Trophoblast cell (in vitro differentiated cells and primary cell): ENCODE measurements at regions not wholly inside any gene's neighbourhood (a gene's known extent, or its start where the extent isn't known, plus 50 kb on each side); places are given as distances from the start of the nearest gene placed in this dataset.

Experiments
- DNase-seq, 2 donors: peaks; one replicate each; pipeline ENCODE4 v3.0.0-alpha.2; 2016
- H2AFZ ChIP-seq: 2 replicates; pipeline ENCODE4 v1.6.1; 2013; ENCODE audit warnings: low read length, moderate library complexity, mild to moderate bottlenecking; ENCODE audit not compliant: insufficient read depth, poor library complexity
- H2AK5ac ChIP-seq: 2 replicates; pipeline ENCODE4 v1.6.1; 2013; ENCODE audit warnings: mild to moderate bottlenecking, low read length
- H2BK120ac ChIP-seq: 2 replicates; pipeline ENCODE4 v1.6.1; 2013; ENCODE audit warnings: low read length, mild to moderate bottlenecking, moderate library complexity; ENCODE audit not compliant: insufficient read depth, poor library complexity
- H2BK12ac ChIP-seq: 2 replicates; pipeline ENCODE4 v1.6.1; 2013; ENCODE audit warnings: mild to moderate bottlenecking, low read length, moderate library complexity
- H2BK5ac ChIP-seq: 2 replicates; pipeline ENCODE4 v1.6.1; 2013; ENCODE audit warnings: low read length, low read depth, moderate library complexity, mild to moderate bottlenecking; ENCODE audit not compliant: poor library complexity
- H3K14ac ChIP-seq: 2 replicates; pipeline ENCODE4 v1.6.1; 2013; ENCODE audit warnings: mild to moderate bottlenecking, low read length
- H3K18ac ChIP-seq: 2 replicates; pipeline ENCODE4 v1.6.1; 2013; ENCODE audit warnings: mild to moderate bottlenecking, low read length
- H3K23ac ChIP-seq: 2 replicates; pipeline ENCODE4 v1.6.1; 2013; ENCODE audit warnings: low read length
- H3K27ac ChIP-seq: 2 replicates; pipeline ENCODE4 v1.5.1; 2013; ENCODE audit warnings: low read depth, mild to moderate bottlenecking, inconsistent platforms, low read length, moderate library complexity
- H3K27me3 ChIP-seq: 2 replicates; pipeline ENCODE4 v1.6.1; 2013; ENCODE audit warnings: inconsistent platforms, mild to moderate bottlenecking, low read length, moderate library complexity; ENCODE audit not compliant: insufficient read depth
- H3K36me3 ChIP-seq, 2 experiments: 1 replicate in 1 of 2; 2 replicates in 1 of 2; pipeline ENCODE4 v1.6.1; 2013; ENCODE audit warnings: low read length in 2 of 2, mild to moderate bottlenecking in 2 of 2, moderate library complexity in 1 of 2; ENCODE audit not compliant: insufficient read depth in 2 of 2, control insufficient read depth in 1 of 2
- H3K4ac ChIP-seq: 2 replicates; pipeline ENCODE4 v1.6.1; 2013; ENCODE audit warnings: low read depth, mild to moderate bottlenecking, low read length, moderate library complexity
- H3K4me1 ChIP-seq, 2 experiments: 1 replicate in 1 of 2; 2 replicates in 1 of 2; pipeline ENCODE4 v1.6.1; 2013; ENCODE audit warnings: low read length in 2 of 2, mild to moderate bottlenecking in 2 of 2, moderate library complexity in 1 of 2; ENCODE audit not compliant: insufficient read depth in 2 of 2, control insufficient read depth in 1 of 2
- H3K4me2 ChIP-seq: 2 replicates; pipeline ENCODE4 v1.6.1; 2013; ENCODE audit warnings: inconsistent platforms, mild to moderate bottlenecking, low read length, moderate library complexity
- H3K4me3 ChIP-seq: 2 replicates; pipeline ENCODE4 v1.5.1; 2013; ENCODE audit warnings: mild to moderate bottlenecking, low read depth, low read length, inconsistent platforms
- H3K79me1 ChIP-seq: one replicate; pipeline ENCODE4 v1.6.1; 2013; ENCODE audit warnings: low read length
- H3K79me2 ChIP-seq: 2 replicates; pipeline ENCODE4 v1.6.1; 2013; ENCODE audit warnings: low read length, mild to moderate bottlenecking; ENCODE audit not compliant: control insufficient read depth, insufficient read depth, poor library complexity
- H3K9ac ChIP-seq: 2 replicates; pipeline ENCODE4 v1.6.1; 2013; ENCODE audit warnings: mild to moderate bottlenecking, low read length
- H3K9me3 ChIP-seq: 2 replicates; pipeline ENCODE4 v1.6.1; 2013; ENCODE audit warnings: low read depth, mild to moderate bottlenecking, control low read depth, inconsistent platforms, low read length; ENCODE audit not compliant: insufficient read depth
- H4K12ac ChIP-seq: 2 replicates; pipeline ENCODE4 v1.6.1; 2013; ENCODE audit warnings: low read depth, mild to moderate bottlenecking, low read length, moderate library complexity
- H4K8ac ChIP-seq: 2 replicates; pipeline ENCODE4 v1.6.1; 2013; ENCODE audit warnings: low read depth, mild to moderate bottlenecking, low read length, moderate library complexity
- H4K91ac ChIP-seq: one replicate; pipeline ENCODE4 v1.6.1; 2013; ENCODE audit warnings: low read depth, mild to moderate bottlenecking, low read length, moderate library complexity
- WGBS: extraction: QIAGEN DNeasy Blood & Tissue Kit; methylation state at CpG from one replicate; pipeline ENCODE4 v1.1.7; 2013; ENCODE audit warnings: missing lambda C conversion rate; ENCODE audit not compliant: insufficient read length, insufficient coverage; ENCODE audit errors: extremely low coverage; 5-methylcytosine and 5-hydroxymethylcytosine counted together

DNA sequence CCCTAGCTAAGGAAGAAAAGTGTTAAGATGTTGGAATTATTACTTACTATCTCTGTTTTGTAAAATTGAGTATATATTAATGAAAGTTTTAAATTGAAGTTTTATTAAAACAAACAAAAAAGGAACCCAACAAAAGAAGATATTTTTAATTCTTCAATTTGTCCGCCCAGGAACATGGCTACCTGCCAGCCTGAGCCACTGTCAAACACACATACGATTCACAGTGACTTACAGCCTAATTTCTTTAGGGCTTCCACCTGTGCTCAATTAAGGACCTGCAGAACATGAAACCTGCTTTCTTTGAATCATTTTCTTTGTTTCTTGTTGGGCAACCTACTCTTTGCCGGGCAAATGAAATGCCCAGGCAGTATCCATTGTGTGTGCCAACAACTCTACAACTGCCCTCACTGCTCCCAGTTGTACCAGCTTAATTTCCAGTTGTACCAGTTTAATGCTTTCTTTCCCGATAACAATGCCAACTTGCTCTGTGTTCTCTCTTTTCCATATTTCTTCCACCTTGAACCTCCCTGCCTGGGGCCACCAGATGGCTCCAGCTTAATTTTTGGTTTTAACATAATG lies 181.7 kb downstream of the GBA3 start:
- no peak overlapping the region for H2BK5ac ChIP-seq
- H3K27me3 ChIP-seq, result no peaks in the 10 kb centered on the region
- no peaks in the 10 kb centered on the region for H3K9me3 ChIP-seq
- H3K4me3 ChIP-seq, result no peak overlapping the region
- no peak overlapping the region for H2AFZ ChIP-seq
- WGBS, result no CpG with 5 or more reads among the region's 4 CpGs
- no peak overlapping the region for H2AK5ac ChIP-seq
- H3K4me1 ChIP-seq, result no peaks in the 10 kb centered on the region
- no peak overlapping the region for H3K23ac ChIP-seq
- H4K91ac ChIP-seq, result no peak overlapping the region
- no peak overlapping the region for H3K14ac ChIP-seq
- H3K18ac ChIP-seq, result no peak overlapping the region
- no peak overlapping the region for H3K27ac ChIP-seq
- no peak for DNase-seq
- no peak overlapping the region for H3K4ac ChIP-seq
- no peak overlapping the region for H4K12ac ChIP-seq
- no peaks in the 10 kb centered on the region for H3K79me1 ChIP-seq
- H3K9ac ChIP-seq, result no peak overlapping the region
- H3K79me2 ChIP-seq, result no peaks in the 10 kb centered on the region
- H3K4me2 ChIP-seq, result no peak overlapping the region
- no peak overlapping the region for H2BK12ac ChIP-seq
- no peaks in the 10 kb centered on the region for H3K36me3 ChIP-seq
- no peak overlapping the region for H4K8ac ChIP-seq
- no peak overlapping the region for H2BK120ac ChIP-seq

DNA sequence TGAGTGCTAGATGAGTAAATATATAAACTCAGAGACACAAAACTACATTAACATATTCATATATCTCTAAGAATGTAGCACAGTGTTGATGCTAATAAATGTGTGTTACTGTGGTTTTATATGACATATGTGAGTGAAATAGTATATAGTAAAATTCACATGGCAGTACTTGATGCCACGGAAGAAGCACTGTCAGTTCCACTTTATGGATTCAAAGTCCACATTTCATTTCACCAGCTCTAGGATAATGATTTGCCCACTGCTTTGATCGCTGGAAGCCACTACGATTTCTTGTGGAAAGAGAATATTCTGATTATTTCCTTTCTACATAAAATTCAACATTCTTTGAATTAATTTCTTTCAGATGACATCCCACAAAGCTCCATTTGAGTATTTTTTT lies 181.2 kb downstream of the GBA3 start:
- no peak overlapping the region for H3K18ac ChIP-seq
- no peak overlapping the region for H3K23ac ChIP-seq
- H3K9ac ChIP-seq, result no peak overlapping the region
- H2BK12ac ChIP-seq, result no peak overlapping the region
- no peaks in the 10 kb centered on the region for H3K79me2 ChIP-seq
- no peaks in the 10 kb centered on the region for H3K9me3 ChIP-seq
- no peak overlapping the region for H4K8ac ChIP-seq
- whole genome bisulfite sequencing, result no CpG with 5 or more reads among the region's 3 CpGs
- no peak overlapping the region for H2BK120ac ChIP-seq
- no peak overlapping the region for H3K14ac ChIP-seq
- H4K12ac ChIP-seq, result no peak overlapping the region
- H3K79me1 ChIP-seq, result no peaks in the 10 kb centered on the region
- no peak overlapping the region for H2AK5ac ChIP-seq
- no peak for DNase-seq
- no peak overlapping the region for H3K27ac ChIP-seq
- H2BK5ac ChIP-seq, result no peak overlapping the region
- H3K27me3 ChIP-seq, result no peaks in the 10 kb centered on the region
- H4K91ac ChIP-seq, result no peak overlapping the region
- no peak overlapping the region for H3K4me3 ChIP-seq
- H3K4me1 ChIP-seq, result no peaks in the 10 kb centered on the region
- no peak overlapping the region for H3K4ac ChIP-seq
- no peak overlapping the region for H3K4me2 ChIP-seq
- no peaks in the 10 kb centered on the region for H3K36me3 ChIP-seq
- H2AFZ ChIP-seq, result no peak overlapping the region

DNA sequence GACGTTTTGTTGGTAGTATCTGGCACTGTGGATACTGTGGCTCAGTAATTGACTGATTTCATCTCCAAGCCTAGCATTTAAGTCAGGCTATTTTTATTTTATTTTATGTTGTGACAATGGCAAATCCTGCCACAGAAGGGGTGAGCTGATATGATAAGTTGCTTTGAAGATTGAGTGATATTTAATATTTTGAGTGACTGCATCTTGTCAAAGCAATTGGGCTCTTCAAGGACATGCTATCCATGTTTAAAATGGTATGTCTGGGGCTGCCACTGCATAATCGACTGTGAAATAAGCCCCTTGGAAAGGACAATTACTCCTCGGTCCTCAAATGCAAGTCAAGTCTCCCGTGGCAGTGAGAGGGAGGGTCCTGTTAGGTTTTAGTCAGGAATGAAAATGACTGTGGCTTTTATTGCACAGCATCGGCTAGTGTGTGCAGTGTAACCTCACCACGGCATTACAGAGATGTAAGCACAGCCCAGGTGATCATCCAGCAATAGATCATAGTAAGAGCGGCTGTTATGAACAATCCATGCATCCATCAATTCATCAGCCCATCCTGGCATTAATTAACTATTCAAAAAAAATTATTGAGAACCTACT lies 178.2 kb downstream of the GBA3 start:
- H4K8ac ChIP-seq, result no peak overlapping the region
- H3K23ac ChIP-seq, result no peak overlapping the region
- no peaks in the 10 kb centered on the region for H3K9me3 ChIP-seq
- H2BK12ac ChIP-seq, result no peak overlapping the region
- no peak overlapping the region for H3K27ac ChIP-seq
- no peak overlapping the region for H2AFZ ChIP-seq
- H3K4me1 ChIP-seq, result no peaks in the 10 kb centered on the region
- DNase-seq, result no peak
- H3K18ac ChIP-seq, result no peak overlapping the region
- no peak overlapping the region for H3K4me2 ChIP-seq
- no peak overlapping the region for H3K4me3 ChIP-seq
- no peak overlapping the region for H2BK5ac ChIP-seq
- no peaks in the 10 kb centered on the region for H3K27me3 ChIP-seq
- no peak overlapping the region for H2BK120ac ChIP-seq
- no CpG with 5 or more reads among the region's 7 CpGs for WGBS
- no peaks in the 10 kb centered on the region for H3K79me1 ChIP-seq
- no peak overlapping the region for H4K91ac ChIP-seq
- no peak overlapping the region for H3K4ac ChIP-seq
- H3K36me3 ChIP-seq, result no peaks in the 10 kb centered on the region
- no peak overlapping the region for H2AK5ac ChIP-seq
- no peak overlapping the region for H4K12ac ChIP-seq
- no peaks in the 10 kb centered on the region for H3K79me2 ChIP-seq
- no peak overlapping the region for H3K9ac ChIP-seq
- H3K14ac ChIP-seq, result no peak overlapping the region

DNA sequence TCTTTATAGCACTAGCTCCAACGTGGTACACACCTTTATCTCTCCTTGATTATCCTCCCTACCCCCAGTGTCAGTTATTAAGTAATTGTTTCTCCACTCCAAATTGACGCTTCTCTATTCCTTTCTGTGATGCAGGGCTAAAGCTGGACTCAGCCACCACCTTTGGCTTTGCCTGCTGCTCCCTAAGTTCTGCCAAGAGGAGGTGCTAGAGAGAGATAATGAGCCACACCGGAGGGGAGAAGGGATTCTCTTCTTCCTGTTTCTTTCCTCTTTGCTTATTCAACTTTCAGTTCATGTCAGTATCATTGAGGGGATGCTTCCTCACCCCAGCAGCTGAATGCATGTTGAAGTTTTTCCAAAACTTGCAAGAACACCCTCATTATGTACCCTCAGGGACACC lies 176.5 kb downstream of the GBA3 start:
- DNase-seq, result no peak
- Histone ChIP-seq H2AK5ac (no peak overlapping the region), H3K36me3 (no peaks in the 10 kb centered on the region), H3K4me1 (no peaks in the 10 kb centered on the region), H3K27me3 (no peaks in the 10 kb centered on the region), H3K14ac (no peak overlapping the region), H3K18ac (no peak overlapping the region), H2AFZ (no peak overlapping the region), H3K79me1 (no peaks in the 10 kb centered on the region), H3K23ac (no peak overlapping the region), H2BK5ac (no peak overlapping the region), H3K9ac (no peak overlapping the region), H4K8ac (no peak overlapping the region), H3K4me3 (no peak overlapping the region), H4K91ac (no peak overlapping the region), H3K4me2 (no peak overlapping the region), H2BK12ac (no peak overlapping the region), H4K12ac (no peak overlapping the region), H2BK120ac (no peak overlapping the region), H3K79me2 (no peaks in the 10 kb centered on the region), H3K27ac (no peak overlapping the region), H3K4ac (no peak overlapping the region), H3K9me3 (no peaks in the 10 kb centered on the region)
- WGBS, result no CpG with 5 or more reads among the region's 3 CpGs
